A673 (cell line): ENCODE measurements at regions not wholly inside any gene's neighbourhood (a gene's known extent, or its start where the extent isn't known, plus 50 kb on each side); places are given as distances from the start of the nearest gene placed in this dataset.

Experiments used
- BruUV-seq: library from RNA; stranded (reverse); fragments of 400-500 nt; replicated peaks from 2 replicates; lab custom pipeline; 2021; lab: Mats Ljungman, UMichigan
- CTCF ChIA-PET: fragments of 300-600 bp; sonication (Branson Sonifier 250); formaldehyde crosslinking; loops from one replicate; lab custom pipeline; 2022; ENCODE audit warnings: antibody characterized with exemption; lab: Charles Lee
- POLR2A ChIA-PET: fragments of 300-600 bp; sonication (Branson Sonifier 250); formaldehyde crosslinking; loops from one replicate; lab custom pipeline; 2022; ENCODE audit warnings: antibody characterized with exemption; ENCODE audit not compliant: low non-redundant PET; lab: Charles Lee
- DNase-seq: peaks from one replicate; pipeline ENCODE4 v3.0.0-alpha.2; 2015; ENCODE audit warnings: low spot score
- H3K27ac ChIP-seq: fragments of 200-600 bp; sonication (generic); 2 replicates; pipeline ENCODE4 v1.5.1; 2016; ENCODE audit warnings: mixed run types, low read depth, mild to moderate bottlenecking, mixed read lengths, antibody characterized with exemption, low read length; ENCODE audit not compliant: poor library complexity, severe bottlenecking
- H3K27me3 ChIP-seq: fragments of 200-600 bp; sonication (generic); replicated peaks from 2 replicates; pipeline ENCODE4 v1.6.1; 2017; ENCODE audit warnings: mixed run types, low read depth, mild to moderate bottlenecking, mixed read lengths, antibody characterized with exemption, low read length; ENCODE audit not compliant: insufficient read depth, poor library complexity
- H3K36me3 ChIP-seq: fragments of 200-600 bp; sonication (generic); 2 replicates; pipeline ENCODE4 v1.6.1; 2016; ENCODE audit warnings: mixed run types, mild to moderate bottlenecking, mixed read lengths, antibody characterized with exemption, low read length; ENCODE audit not compliant: insufficient read depth, poor library complexity, severe bottlenecking
- H3K4me1 ChIP-seq: fragments of 200-600 bp; sonication (generic); 2 replicates; pipeline ENCODE4 v1.6.1; 2017; ENCODE audit warnings: mixed run types, mild to moderate bottlenecking, mixed read lengths, antibody characterized with exemption, low read length; ENCODE audit not compliant: insufficient read depth, poor library complexity, severe bottlenecking
- H3K4me3 ChIP-seq: fragments of 200-600 bp; sonication (generic); 2 replicates; pipeline ENCODE4 v1.5.1; 2016; ENCODE audit warnings: low read depth, mixed run types, mild to moderate bottlenecking, mixed read lengths, low read length; ENCODE audit not compliant: poor library complexity, severe bottlenecking
- H3K9me3 ChIP-seq: fragments of 200-600 bp; sonication (generic); 2 replicates; pipeline ENCODE4 v1.6.1; 2016; ENCODE audit warnings: mixed run types, low read depth, mild to moderate bottlenecking, mixed read lengths, antibody characterized with exemption, low read length; ENCODE audit not compliant: poor library complexity, severe bottlenecking
- CTCF ChIP-seq: fragments of 300-800, 200-600 bp; sonication (generic); conservative IDR thresholded peaks from 2 replicates; pipeline ENCODE4 v1.5.1; 2017; ENCODE audit warnings: low read depth, mild to moderate bottlenecking, antibody characterized with exemption, low read length, moderate library complexity, mixed read lengths
- EZH2 ChIP-seq: fragments of 200-600 bp; sonication (generic); IDR thresholded peaks from 2 replicates; pipeline ENCODE4 v1.6.1; 2017; ENCODE audit warnings: borderline replicate concordance, low read depth, mild to moderate bottlenecking, mixed read lengths, antibody characterized with exemption, low read length; ENCODE audit not compliant: poor library complexity, severe bottlenecking
- intact Hi-C: fragments of 100-400 bp; cut with micrococcal nuclease; formaldehyde crosslinking; loops from one replicate; pipeline ENCODE4 v1.10.0; 2022; ENCODE audit not compliant: unreplicated experiment

GRCh38 chr6:166754218-166755030 lies 127.4 kb upstream of the RPS6KA2 start:
- no peaks in the 10 kb centered on the region for H3K36me3 ChIP-seq
- no peak for TF ChIP-seq CTCF
- TF ChIP-seq EZH2, result no peak
- peaks cover 21% of the 10 kb centered on the region for H3K27me3 ChIP-seq
- H3K4me3 ChIP-seq, result no peak overlapping the region
- ChIA-PET POLR2A (no interaction called here), CTCF (no interaction called here)
- no peak for DNase-seq
- H3K4me1 ChIP-seq, result no peaks in the 10 kb centered on the region
- H3K9me3 ChIP-seq, result no peaks in the 10 kb centered on the region
- intact Hi-C loops, result no loop called here
- H3K27ac ChIP-seq, result no peak overlapping the region
- no TSS peak for BruUV-seq

- Histone ChIP-seq H3K27me3 (peaks cover 12% of the 10 kb centered on the region), H3K4me3 (no peak overlapping the region), H3K4me1 (peaks cover 2% of the 10 kb centered on the region), H3K9me3 (no peaks in the 10 kb centered on the region), H3K27ac (no peak overlapping the region), H3K36me3 (no peaks in the 10 kb centered on the region)
- CTCF ChIA-PET, result no interaction called here
- no peak for DNase-seq
- intact Hi-C loops, result no loop called here
- POLR2A ChIA-PET, result no interaction called here
- no TSS peak for BruUV-seq
- TF ChIP-seq CTCF, result no peak
- no peak for TF ChIP-seq EZH2
These were observed 126.1 kb upstream of the RPS6KA2 start for GRCh38 chr6:166752928-166753721.

- TF ChIP-seq EZH2 (no peak), CTCF (no peak)
- H3K27ac ChIP-seq, result no peak overlapping the region
- peaks cover 8% of the 10 kb centered on the region for H3K4me1 ChIP-seq
- intact Hi-C loops, result no loop called here
- CTCF ChIA-PET, result no interaction called here
- POLR2A ChIA-PET, result no interaction called here
- H3K4me3 ChIP-seq, result no peak overlapping the region
- H3K27me3 ChIP-seq, result peaks cover 3% of the 10 kb centered on the region
- no TSS peak for BruUV-seq
- no peaks in the 10 kb centered on the region for H3K36me3 ChIP-seq
- DNase-seq, result no peak
- no peaks in the 10 kb centered on the region for H3K9me3 ChIP-seq
These were observed 125.0 kb upstream of the RPS6KA2 start for GRCh38 chr6:166752097-166752496.
